HG03025 (cell line): ENCODE measurements at regions not wholly inside any gene's neighbourhood (a gene's known extent, or its start where the extent isn't known, plus 50 kb on each side); places are given as distances from the start of the nearest gene placed in this dataset.

Source experiments
- ATAC-seq: cut with Tn5 transposase; IDR thresholded peaks from one replicate; pipeline ENCODE4 v1.9.1; 2021; ENCODE audit warnings: mild to moderate bottlenecking, moderate library complexity; ENCODE audit not compliant: unreplicated experiment, low FRiP score

DNA sequence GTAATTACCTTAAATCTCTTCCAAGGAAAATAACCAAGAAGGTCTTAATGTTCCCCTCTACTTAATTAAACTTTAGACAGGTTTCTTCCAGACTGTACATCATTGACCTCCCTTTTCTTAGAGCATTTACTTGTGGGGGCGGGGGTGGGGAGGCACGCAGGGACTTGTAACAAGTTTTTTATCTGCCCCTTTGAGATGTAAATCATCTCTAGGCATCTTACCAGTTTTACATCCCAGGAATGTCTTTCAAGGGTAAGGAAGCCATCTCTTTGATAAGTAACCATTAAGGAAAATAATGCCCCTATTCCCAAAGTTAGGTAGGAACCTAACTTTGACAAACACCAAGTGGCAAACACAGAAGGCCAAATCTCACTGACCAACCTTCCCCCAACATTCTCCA, 528.6 kb downstream of the SUCLA2 start:
- no peak for ATAC-seq

DNA sequence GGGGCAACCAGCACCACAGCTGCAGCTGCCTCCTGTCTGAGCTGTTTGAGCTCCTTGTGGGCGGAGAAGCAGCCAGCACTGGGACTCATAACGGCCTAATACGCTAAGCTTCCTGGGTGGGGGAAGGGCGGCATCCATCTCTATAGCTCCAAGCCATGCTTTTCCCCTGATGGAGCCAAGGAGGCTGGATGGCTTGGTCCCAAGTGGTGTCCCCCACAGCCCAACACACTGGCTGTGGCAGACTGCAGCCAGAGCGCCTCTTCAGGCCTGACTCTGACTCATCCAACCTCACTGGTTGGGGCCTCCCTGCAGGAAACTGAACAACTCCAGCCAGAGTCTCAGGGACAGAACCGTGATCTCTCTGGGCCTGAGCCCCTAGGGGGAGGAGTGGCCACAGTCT, 537.3 kb downstream of the SUCLA2 start:
- ATAC-seq, result no peak

DNA sequence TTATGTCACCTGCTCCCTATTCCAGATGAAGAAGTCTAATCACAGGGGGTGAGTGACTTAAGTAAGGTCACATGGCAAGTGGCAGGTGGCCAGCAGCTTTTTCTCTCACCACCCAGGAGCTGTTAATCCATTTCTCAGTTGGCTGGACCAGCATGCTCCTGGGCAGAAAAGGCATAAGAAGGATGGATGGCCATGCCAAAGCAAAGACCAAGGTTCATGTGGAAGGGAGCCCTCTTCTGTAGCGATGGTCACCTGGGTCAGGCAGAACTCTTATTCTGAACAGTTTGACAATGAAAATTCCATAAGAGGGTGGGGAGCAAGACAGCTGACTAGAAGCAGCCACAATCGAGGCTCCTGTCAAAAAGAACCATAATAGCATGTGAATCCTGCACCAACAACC, 538.1 kb downstream of the SUCLA2 start:
- no peak for ATAC-seq

DNA sequence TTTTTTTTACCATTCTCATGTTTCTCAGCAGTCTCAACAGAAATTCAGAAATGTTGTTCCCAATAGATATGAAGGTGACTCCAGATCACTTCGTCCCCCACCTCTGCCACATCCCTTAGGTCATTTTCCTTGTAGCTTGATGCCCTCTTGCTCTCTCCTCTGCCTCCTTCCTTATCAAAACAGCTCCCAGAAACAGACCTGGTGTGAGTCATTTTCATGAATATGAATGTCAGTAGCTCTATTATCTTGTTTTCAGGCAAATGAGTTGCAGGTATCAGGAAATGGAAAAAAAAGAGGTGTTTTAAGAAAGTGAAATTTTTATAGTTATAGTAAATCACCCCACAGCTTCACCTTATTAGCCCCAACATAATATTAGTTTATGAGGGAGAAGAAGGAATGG, 539.3 kb downstream of the SUCLA2 start:
- ATAC-seq, result no peak

DNA sequence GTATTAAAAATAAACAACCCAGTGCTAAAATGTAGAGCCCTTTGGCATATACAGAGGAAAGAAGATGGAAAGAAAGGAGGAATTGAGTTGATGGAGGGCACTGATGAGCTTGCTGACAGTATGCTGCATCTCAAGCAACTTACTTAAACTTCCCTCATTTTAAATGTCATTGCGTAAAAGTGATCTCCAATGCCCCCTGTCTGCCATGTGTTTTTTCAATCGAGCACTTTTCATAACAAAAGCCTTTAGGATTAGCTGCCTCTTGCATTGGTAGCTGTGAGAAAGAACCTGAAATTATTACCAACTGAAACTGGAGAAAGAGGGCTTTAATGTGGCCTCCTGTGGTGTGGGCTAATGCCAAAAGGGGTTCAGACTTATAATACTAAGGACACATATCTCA, 541.6 kb downstream of the SUCLA2 start:
- ATAC-seq, result no peak

DNA sequence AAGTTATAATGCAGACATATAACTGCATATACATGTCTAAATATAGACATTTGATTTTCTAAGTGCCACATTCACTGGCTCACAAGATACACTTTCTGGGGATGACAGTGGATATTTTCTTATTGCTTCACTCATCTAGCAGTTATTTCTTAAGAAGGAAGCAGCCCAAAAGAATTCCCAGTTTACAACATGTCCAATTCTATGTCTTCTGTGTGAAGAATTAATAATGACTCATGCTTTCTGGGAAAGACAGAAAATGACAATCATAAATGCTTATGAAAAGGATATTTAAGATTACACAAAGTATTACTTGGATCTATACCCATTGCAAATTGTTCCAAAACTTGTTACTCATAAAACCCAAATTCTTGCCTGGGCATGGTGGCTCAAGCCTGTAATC, 543.4 kb downstream of the SUCLA2 start:
- ATAC-seq, result no peak

DNA sequence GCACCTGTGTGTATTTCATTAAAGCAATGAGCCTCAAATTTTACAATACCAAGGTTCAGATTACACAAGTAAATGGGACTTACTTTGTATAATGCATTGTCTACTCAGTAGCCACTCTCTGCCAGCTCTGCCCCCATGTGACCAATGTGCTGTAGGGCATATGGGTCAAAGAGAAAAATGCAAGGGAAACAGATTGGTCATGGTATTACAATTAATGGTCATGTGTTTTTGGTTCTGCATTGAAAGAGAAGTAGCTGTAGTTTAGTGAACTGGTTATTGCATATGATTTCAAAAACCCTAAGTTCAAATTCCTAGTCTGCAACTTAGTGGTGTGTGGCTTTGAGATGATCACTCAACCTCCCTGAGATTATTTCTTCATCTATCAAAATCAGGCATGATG, 545.4 kb downstream of the SUCLA2 start:
- no peak for ATAC-seq

DNA sequence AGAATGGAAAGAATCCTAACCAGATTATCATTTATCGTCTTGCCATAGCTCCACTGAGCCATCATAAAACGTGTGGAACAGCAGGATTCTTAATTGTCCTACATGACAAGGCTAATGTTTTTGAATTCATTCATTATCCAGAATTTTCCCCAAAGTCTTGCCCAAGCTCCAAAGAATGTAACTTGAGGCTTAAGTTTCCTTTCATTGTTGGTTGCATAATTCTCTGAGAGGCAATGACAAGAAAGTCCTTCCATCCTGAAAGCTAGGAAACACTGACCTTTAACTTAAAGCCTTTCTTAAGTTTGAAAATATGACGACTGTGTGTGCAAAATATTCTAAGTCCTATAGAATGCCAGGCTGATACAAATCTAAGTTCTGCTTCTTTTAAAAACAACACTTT, 546.1 kb downstream of the SUCLA2 start:
- no peak for ATAC-seq

DNA sequence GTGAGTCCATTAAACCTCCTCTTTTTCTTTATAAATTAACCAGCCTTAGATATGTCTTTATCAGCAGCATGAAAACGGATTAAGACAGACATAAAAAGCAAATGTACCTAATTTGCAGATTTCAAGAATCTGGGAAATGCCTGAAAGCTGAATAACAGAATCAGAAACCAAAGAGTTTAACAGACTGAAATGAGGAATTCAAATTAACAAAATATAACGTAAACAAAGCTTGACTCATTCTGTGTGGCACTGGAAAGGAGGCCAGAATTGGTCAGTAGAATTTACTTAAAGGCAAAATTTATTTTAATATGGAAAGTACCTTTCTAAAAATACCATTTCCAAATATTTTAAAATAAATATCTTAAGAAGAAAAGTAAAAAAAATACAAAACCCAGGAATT, 540.6 kb upstream of the HTR2A start:
- ATAC-seq, result no peak

DNA sequence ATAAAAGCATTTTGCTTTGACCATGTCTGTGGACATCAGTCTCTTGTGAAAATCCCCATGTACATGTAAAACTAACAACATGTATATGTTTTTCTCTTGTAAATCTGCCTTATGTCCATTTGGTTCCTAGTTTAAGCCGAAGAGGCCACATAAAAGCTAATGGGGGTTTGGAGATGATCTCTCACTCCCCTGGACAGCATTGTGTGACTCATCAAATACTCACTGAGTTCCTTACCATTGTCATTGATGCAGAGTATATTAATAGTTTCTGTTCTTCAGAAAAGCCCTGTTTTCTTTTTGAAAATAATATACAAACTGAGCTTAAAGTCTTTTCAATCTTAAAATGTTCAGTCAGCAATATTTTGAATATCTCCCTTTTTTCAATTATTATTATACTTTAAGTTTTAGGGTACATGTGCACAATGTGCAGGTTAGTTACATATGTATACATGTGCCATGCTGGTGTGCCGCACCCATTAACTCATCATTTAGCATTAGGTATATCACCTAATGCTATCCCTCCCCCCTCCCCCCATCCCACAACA, 536.7 kb upstream of the HTR2A start:
- no peak for ATAC-seq

DNA sequence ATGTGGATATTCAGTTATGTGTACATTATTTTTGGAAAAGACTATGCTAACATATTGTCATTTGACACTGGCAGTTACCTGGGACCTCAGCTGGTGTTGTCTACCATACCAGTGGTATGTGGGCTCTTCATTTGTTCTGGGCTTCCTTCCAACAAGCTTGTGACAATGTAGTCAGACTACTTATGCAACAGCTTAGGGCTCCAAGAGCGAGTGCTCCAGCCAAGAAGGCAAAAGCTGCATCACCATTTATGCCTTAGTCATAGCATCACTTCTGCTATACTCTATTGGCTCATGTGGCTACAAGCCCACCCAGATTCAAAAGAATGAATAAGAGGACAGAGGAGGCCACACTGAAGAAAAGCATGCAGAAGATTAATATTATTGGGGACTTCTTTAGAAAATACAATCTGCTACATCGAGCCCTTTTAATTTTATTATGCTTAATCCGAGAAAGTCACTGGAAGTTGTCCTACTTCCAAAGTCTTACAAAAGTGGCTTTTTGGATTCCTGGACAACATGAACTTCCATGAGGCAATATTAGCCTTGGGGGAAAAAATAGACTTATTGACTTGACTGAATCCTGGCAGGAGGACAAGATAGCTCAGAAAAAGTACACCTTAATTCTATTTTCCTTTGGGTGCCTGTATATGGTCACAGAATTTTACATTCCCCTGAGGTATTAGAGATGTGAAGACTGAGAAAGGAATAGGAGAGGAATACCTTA, 529.4 kb upstream of the HTR2A start:
- no peak for ATAC-seq

DNA sequence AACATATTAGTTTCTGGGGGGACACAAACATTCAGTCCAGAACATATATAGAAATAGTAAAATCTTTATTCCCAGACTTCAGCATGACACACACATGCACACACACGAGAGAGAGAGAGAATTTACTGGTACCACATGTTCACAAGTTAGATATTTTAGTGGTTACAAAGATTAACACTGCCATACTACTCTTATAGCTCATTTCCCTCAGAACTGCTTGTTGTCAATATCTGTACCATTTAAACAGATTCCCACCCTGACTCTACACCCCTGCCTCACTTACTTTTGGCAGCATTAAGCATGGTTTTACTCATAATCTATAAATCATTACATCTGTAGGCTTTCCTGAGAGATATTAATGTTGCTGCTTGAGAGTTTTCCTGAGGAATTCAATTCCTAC, 524.7 kb upstream of the HTR2A start:
- no peak for ATAC-seq

DNA sequence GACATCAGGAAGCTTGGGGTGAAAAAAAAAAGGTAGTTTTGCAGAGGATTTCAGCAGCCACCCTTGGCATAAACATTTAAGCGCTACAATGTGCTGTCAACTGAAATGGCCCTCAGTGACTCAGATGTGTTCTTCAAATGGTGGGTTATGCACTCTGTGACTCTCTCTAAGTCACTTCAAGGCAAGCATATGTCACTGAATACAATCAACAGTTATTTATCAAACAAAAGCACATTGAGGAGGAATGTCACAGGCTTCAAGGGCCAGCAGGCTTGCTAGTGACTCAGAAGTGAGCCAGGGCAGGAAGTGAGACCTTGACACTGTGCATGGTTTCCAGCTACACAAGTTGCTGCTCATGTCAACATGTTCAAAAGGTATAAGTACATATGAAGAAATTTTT, 523.7 kb upstream of the HTR2A start:
- ATAC-seq, result no peak

DNA sequence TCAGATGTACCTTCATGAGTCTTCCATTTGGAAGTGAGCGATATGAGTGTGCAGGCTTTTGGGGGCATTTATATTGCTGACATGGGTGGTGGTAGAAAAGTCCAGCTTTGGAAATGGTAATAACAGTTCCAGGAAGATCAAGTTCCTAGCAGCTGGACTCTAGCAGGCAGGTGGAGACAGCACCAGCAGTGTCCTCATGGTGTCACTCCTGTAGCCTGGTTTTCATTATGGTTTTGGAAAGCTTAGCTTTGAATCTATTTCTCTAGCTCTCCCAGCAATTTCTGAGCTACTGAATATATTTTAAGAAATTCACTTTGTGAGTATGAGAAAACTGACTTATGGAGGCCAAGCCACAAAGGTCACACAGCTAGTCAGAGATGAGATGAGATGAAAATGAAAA, 523.2 kb upstream of the HTR2A start:
- no peak for ATAC-seq

DNA sequence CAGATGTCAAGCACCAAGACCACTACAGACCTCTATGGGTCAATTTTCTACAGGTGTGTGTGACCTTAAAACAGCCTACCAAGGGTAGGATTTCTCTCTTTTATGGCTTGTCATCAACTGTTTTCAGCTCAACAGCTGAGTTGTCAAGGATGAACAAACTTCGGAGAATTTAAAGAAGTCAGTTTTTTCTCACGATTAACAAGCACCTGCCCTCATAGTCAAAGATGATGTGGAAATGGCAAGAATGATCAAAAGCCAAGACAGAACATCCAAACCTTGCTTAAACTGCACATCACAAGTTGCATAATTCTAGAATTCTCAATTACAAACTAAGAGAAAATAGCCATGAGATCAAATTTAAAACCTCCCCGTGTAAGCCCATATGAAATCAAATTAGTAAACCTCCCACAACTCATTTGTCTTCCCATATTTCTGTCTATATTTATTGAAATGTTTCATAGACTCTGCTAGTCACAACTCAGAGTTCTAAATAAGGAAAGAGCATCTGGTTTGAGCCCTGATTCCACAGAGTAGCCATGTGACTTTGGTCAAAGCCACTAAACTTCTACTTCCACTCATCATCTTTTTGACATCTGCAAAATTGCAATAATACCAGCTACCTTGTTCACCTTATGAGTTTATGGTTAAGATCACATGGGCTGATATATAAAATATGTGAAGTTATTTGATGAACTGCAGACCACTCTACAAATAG, 521.5 kb upstream of the HTR2A start:
- no peak for ATAC-seq

DNA sequence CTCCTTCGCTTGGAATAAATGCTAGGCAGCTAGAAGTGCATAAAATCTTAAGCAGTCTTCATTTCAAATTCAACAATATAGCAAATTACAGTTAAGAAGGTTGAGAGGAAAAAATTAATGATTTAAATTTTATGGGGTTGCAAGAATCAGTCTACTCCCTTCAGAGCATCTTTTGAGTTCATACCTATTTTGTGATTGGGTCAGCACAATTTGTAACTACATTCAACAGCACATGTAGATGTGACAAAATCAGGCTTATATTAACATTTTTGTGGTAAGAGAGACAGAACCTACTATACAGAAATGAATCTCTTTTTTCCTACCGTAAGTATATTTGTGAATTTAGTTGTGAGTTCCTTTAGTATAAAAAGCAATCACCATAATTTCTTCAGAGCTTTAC, 520.6 kb upstream of the HTR2A start:
- ATAC-seq, result no peak

DNA sequence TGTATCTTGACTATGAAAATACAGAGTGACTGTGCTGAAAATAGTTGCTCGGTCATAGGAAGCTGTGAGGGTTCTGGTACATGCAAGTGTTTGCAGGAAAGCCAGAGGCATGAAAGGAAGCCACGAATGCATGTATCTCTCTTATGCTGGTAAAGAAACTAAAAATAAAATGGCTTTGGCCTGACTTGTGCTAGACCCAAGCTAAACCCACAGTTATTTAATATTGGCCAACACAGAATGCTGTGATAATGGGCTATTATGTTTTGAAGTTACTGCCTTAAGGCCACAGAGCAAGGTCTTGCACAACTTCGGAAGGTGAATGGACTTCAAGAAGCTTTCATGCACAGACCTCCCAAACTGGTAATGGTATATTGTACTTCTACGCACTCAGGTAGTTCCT, 518.2 kb upstream of the HTR2A start:
- ATAC-seq, result no peak

DNA sequence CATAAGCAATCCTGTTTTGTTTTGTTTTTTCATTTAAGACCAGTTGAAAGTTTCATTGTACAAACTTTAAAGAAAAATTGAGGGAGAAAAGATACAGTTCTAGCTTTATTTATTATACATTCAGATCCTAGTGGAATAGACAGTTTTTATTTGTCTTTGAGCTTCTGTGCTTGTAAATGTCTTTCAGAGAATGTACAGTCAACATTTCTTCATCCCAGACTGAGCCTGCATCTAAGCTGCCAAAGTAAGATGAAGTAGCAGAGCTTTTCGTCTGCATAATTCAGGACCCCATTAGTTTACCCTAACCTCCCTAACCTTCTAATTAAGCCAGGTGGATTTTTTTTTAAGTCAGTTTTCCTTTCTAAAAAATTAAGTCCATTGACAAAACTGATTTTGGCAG, 516.7 kb upstream of the HTR2A start:
- no peak for ATAC-seq

DNA sequence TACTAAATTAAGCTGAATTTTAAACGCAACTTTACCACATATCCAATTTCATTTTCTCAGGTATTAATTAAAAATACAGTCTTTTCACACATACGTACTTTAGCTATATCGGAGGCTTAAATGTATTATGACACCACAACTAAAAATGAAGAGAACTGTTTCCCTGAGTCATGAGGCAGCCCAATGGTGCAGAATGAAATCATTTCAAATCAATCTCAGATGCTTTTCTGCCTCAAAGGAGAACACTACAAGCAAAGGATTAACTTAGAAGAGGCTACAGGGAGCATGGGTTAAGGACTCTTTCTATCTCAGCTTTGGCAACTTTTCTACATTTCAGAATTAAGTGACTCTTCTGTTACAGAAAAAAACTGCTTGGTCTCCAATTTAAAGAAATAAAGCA, 516.3 kb upstream of the HTR2A start:
- ATAC-seq, result no peak

DNA sequence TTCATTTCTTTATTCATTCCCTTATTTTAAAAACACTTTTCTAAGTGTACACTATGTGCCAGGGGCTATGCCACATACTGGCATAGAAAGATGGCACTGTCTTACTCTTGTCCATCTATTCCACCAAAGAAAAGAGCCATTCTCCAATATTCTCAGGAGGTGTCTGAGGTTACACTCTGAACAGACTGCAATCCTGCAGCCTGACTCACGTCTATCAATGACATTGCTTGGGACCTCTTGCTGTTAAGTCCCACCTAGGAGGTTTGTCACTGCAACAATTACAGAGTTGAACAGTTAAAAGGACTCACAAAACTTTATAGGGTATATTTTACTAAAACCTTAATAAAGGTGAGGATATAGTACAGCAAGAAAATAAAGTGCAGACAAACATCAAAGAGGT, 512.9 kb upstream of the HTR2A start:
- no peak for ATAC-seq

DNA sequence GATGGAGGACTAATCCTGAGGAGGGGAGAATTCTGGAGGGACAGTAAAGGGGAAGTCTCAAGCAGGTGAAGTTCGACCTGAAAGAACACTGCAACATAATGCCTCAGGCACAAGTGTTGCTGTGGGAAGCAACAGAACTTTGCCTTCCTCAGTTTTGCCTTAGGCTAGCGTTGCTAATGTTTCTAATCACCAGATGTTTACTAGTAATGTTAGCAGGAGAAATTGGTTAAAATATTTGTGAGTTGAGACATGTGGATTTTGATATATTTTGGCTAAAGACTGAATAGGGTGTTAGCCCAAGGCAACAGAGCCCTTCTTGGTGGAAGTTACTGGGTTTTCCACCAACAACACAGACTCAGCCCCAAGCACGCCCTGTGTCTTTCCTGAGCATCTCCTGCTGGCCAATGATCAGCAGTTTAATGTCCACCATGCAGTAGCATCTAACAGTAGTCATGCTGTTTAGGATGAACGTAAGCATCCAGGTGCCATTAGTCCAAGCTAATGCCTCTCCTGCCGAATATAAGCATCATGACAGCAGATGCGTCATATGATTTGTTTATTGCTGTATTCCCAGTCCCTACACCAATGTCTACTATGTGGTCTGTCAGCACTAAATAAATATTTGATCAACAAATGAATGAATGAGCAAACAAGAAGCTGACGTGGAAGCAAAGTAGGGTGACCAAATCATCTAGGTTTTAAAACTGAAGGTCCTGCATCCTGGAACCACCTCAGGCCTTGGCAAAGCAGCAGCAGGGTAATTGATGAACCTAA, 511.9 kb upstream of the HTR2A start:
- no peak for ATAC-seq
